ENCODE measurements at regions not wholly inside any gene's neighbourhood (a gene's known extent, or its start where the extent isn't known, plus 50 kb on each side); places are given as distances from the start of the nearest gene placed in this dataset.

- no peak for DNase-seq
Observed at GRCh38 chr12:14153803-14154202, 172.4 kb upstream of the GRIN2B start.

GRCh38 chr12:14156606-14157005, 175.2 kb upstream of the GRIN2B start:
- DNase-seq, result no peak

- DNase-seq, result no peak
Observed at GRCh38 chr12:14157088-14157747, 175.8 kb upstream of the GRIN2B start.

- DNase-seq, result no peak
Observed at GRCh38 chr12:14164266-14164665, 182.9 kb upstream of the GRIN2B start.

- peak in 1 of 2 experiments; percentile 11 for DNase-seq
Observed at GRCh38 chr12:14167005-14167628, 185.7 kb upstream of the GRIN2B start.

DNA sequence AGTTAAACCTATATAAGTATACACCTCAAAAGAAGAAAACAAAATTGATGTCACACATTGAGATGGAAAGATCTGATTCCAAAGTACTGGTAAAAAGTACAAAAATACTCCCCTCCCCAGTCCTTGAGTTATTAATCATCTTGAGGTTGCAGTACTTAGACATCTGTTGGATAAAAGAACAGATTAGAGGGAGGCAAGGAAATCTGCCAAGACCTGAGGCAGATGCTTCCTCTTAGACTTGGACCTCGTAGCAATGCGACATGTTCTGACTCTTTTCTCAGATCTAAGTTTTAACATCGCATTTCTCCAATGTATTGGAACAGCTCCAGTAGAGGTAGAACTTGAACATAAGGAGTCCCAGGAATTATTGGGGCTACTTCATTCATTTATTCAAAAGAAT, 187.9 kb upstream of the GRIN2B start:
- no peak for DNase-seq

GRCh38 chr12:14171106-14171505, 189.7 kb upstream of the GRIN2B start:
- DNase-seq, result no peak

GRCh38 chr12:14175206-14175605, 190.3 kb upstream of the ATF7IP start:
- no peak for DNase-seq

- no peak for DNase-seq
Observed at GRCh38 chr12:14185427-14186192, 179.9 kb upstream of the ATF7IP start.

DNA sequence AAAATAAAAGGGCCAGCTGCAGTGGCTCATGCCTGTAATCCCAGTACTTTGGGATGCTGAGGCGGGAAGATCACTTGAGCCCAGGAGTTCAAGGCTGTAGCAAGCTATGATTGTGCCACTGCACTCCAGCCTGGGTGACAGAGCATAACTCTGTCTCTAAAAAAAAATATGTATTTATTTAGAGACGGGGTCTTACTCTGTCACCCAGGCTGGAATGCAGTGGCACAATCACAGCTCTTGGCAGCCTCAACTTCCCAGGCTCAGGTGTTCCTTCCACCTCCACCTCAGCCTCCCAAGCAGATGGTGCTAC, 179.3 kb upstream of the ATF7IP start:
- DNase-seq, result no peak

DNA sequence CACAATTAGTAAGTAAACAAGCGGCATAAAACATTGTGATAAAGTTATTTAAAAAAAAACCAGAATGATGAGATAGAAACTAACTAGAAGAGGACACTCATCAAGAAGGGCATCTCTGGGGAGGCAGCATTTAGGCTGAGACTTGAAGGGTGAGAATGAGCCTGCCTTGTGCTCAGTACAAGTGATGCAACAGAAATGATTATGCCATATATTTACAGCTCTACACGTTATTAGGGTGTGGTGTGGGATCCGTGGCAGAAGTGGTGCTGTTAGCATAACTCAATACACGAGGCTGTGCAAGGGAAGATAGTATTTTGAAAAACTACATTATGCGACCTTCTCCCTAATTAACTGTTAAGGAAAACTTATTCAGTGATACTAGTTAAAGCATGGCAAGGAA, 178.5 kb upstream of the ATF7IP start:
- no peak for DNase-seq

- DNase-seq, result no peak
Observed at GRCh38 chr12:14187966-14188365, 177.5 kb upstream of the ATF7IP start.

GRCh38 chr12:14188744-14189143, 176.7 kb upstream of the ATF7IP start:
- no peak for DNase-seq

DNA sequence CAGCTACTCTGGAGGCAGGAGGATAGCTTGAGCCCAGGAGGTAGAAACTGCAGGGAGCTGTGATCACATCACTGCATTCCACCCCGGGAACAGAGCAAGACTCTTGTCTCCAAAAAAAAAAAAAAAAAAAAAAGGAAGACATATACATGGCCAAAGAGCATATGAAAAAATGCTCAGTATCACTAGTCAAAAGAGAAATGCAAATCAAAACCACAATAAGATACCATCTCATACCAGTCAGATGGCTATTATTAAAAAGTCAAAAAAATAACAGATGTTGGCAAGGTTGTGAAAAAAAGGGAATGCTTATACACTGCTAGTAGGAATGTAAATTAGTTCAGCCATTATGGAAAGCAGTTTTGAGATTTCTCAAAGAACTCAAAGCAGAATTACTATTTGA, 174.8 kb upstream of the ATF7IP start:
- DNase-seq, result no peak

- no peak for DNase-seq
Observed at GRCh38 chr12:14191612-14192011, 173.9 kb upstream of the ATF7IP start.

- DNase-seq, result no peak
Observed at GRCh38 chr12:14193639-14194038, 171.8 kb upstream of the ATF7IP start.

GRCh38 chr12:14194572-14194971, 170.9 kb upstream of the ATF7IP start:
- no peak for DNase-seq

DNA sequence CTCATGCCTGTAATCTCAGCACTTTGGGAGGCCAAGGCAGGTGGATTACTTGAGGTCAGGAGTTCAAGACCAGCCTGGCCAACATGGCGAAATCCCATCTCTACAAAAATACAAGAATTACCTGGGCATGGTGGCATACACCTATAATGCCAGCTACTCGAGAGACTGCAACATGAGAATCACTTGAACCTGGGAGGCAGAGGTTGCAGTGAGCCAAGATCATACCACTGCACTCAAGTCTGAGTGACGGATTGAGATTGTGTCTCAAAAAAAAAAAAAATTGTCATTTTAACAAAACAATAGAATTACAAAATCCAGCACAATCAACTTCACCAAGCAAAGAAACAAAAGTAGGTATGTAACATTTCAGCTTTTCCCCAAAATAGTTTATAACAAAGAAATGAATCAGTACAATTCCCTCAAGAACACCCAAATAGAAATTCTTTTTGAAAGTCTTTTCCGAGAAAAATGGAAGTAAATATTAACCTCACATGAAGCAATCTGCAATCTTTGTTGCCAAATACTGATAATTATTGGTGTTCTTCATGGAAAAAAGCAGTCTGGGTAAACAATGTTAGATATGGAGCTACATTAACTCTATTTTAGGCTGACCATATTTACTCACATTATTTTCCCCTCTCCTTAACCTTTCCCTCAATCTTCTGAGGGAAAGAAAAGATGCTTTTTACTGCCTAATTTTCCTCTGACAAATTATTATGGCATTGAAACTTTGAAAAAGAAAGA, 165.9 kb upstream of the ATF7IP start:
- DNase-seq, result no peak

- DNase-seq, result no peak
Observed at GRCh38 chr12:14200598-14200997, 164.9 kb upstream of the ATF7IP start.

- DNase-seq, result no peak
Observed at GRCh38 chr12:14201291-14201690, 164.2 kb upstream of the ATF7IP start.

- DNase-seq, result no peak
Observed at GRCh38 chr12:14207905-14208551, 157.5 kb upstream of the ATF7IP start.

DNA sequence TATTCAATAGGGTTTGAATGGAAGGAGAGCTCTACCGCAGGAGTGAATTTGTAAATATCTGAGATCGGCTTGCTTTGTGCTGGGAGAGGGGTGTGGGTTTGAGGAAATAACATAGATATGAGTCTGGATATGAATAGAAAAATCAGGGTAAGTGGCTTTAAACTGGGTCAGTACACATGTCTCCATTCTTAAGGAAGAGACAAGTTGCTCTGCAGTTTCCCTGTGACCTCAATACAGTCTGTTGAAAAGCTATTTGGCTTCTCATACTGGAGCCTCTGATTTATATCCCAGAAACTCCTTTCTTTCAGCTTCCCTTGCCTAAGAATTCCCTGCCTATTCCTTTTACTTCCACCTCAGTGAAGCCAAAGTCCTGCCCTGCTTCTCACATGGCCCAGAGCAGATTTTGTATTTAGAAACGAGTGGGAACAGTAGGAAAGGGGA, 153.5 kb upstream of the ATF7IP start:
- DNase-seq, result no peak

DNA sequence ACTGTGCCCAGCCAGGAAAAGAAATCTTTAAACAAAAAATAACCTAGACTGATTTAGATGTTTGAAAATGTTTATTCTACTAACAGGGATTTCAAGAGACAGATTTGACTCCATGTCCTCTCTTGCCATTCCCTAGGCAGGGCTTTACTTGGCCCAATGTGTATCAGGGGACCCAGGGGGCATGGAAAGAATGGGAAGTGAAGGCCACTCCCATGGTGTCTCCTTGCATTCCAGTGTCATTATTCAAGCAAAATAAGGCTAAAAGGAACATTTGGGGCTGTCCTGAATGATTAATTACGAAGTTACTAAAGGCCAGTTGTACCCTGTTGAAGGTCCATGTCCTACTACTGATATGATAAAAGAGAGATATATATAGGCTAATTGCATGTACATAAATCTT, 151.9 kb upstream of the ATF7IP start:
- DNase-seq, result no peak

Measured in cerebellar nuclear complex (tissue), 1 donor.